ENCODE measurements at regions not wholly inside any gene's neighbourhood (a gene's known extent, or its start where the extent isn't known, plus 50 kb on each side); places are given as distances from the start of the nearest gene placed in this dataset.

- no peaks in the 10 kb centered on the region for H3K4me1 ChIP-seq
- no peak overlapping the region for H3K27ac ChIP-seq
- intact Hi-C loops (cut with DNase I; ENCODE audit: low total_unique reads) = no loop called here
- in situ Hi-C loops (cut with MboI; ENCODE audit: low sequenced_read_pairs in 4 of 4) = no loop called here
- no peaks in the 10 kb centered on the region for H3K9me3 ChIP-seq
- TF ChIP-seq CTCF (IDR thresholded peaks at IDR 0.05 in 4 of 5, conservative IDR thresholded peaks at IDR 0.05 in 1 of 5) (no peak), POLR2A (IDR thresholded peaks at IDR 0.05) (no peak)
- ATAC-seq (no peak), DNase-seq (no peak)
- no peaks in the 10 kb centered on the region for H3K27me3 ChIP-seq
- H3K4me3 ChIP-seq = no peak overlapping the region
- H3K36me3 ChIP-seq = no peaks in the 10 kb centered on the region
These were observed 57.6 kb upstream of the PARD3B start for GRCh38 chr2:204487447-204488229.

GRCh38 chr2:204491528-204491927 lies 53.7 kb upstream of the PARD3B start:
- DNase-seq = no peak
- no peaks in the 10 kb centered on the region for H3K27me3 ChIP-seq
- no peak overlapping the region for H3K27ac ChIP-seq
- no peak for ATAC-seq
- no peaks in the 10 kb centered on the region for H3K36me3 ChIP-seq
- in situ Hi-C loops (cut with MboI; ENCODE audit: low sequenced_read_pairs in 4 of 4) (no loop called here), intact Hi-C loops (cut with DNase I; ENCODE audit: low total_unique reads) (no loop called here)
- H3K4me3 ChIP-seq = no peak overlapping the region
- H3K9me3 ChIP-seq = no peaks in the 10 kb centered on the region
- TF ChIP-seq POLR2A (IDR thresholded peaks at IDR 0.05) = no peak
- no peak for TF ChIP-seq CTCF (IDR thresholded peaks at IDR 0.05 in 4 of 5, conservative IDR thresholded peaks at IDR 0.05 in 1 of 5)
- no peaks in the 10 kb centered on the region for H3K4me1 ChIP-seq

GRCh38 chr2:204492417-204492816 lies 52.9 kb upstream of the PARD3B start:
- no peak overlapping the region for H3K4me3 ChIP-seq
- no peaks in the 10 kb centered on the region for H3K9me3 ChIP-seq
- in situ Hi-C loops (cut with MboI; ENCODE audit: low sequenced_read_pairs in 4 of 4) = no loop called here
- H3K27me3 ChIP-seq = no peaks in the 10 kb centered on the region
- TF ChIP-seq POLR2A (IDR thresholded peaks at IDR 0.05) = no peak
- no peak for TF ChIP-seq CTCF (IDR thresholded peaks at IDR 0.05 in 4 of 5, conservative IDR thresholded peaks at IDR 0.05 in 1 of 5)
- no peaks in the 10 kb centered on the region for H3K4me1 ChIP-seq
- no peaks in the 10 kb centered on the region for H3K36me3 ChIP-seq
- intact Hi-C loops (cut with DNase I; ENCODE audit: low total_unique reads) = no loop called here
- DNase-seq (no peak), ATAC-seq (no peak)
- H3K27ac ChIP-seq = no peak overlapping the region

GRCh38 chr2:204494681-204495080 lies 50.6 kb upstream of the PARD3B start:
- ATAC-seq = no peak
- H3K27me3 ChIP-seq = no peaks in the 10 kb centered on the region
- H3K4me3 ChIP-seq = no peak overlapping the region
- in situ Hi-C loops (cut with MboI; ENCODE audit: low sequenced_read_pairs in 4 of 4) (no loop called here), intact Hi-C loops (cut with DNase I; ENCODE audit: low total_unique reads) (no loop called here)
- no peaks in the 10 kb centered on the region for H3K9me3 ChIP-seq
- H3K36me3 ChIP-seq = no peaks in the 10 kb centered on the region
- DNase-seq = no peak
- H3K27ac ChIP-seq = no peak overlapping the region
- H3K4me1 ChIP-seq = no peaks in the 10 kb centered on the region
- TF ChIP-seq POLR2A (IDR thresholded peaks at IDR 0.05) (no peak), CTCF (IDR thresholded peaks at IDR 0.05 in 4 of 5, conservative IDR thresholded peaks at IDR 0.05 in 1 of 5) (no peak)

GRCh38 chr2:204495381-204495780 lies 49.9 kb upstream of the PARD3B start:
- no peaks in the 10 kb centered on the region for H3K9me3 ChIP-seq
- H3K27ac ChIP-seq = no peak overlapping the region
- ATAC-seq (no peak), DNase-seq (no peak)
- intact Hi-C loops (cut with DNase I; ENCODE audit: low total_unique reads) (no loop called here), in situ Hi-C loops (cut with MboI; ENCODE audit: low sequenced_read_pairs in 4 of 4) (no loop called here)
- no peaks in the 10 kb centered on the region for H3K27me3 ChIP-seq
- H3K4me3 ChIP-seq = no peak overlapping the region
- no peaks in the 10 kb centered on the region for H3K4me1 ChIP-seq
- TF ChIP-seq CTCF (IDR thresholded peaks at IDR 0.05 in 4 of 5, conservative IDR thresholded peaks at IDR 0.05 in 1 of 5) = no peak
- TF ChIP-seq POLR2A (IDR thresholded peaks at IDR 0.05) = no peak
- H3K36me3 ChIP-seq = no peaks in the 10 kb centered on the region
